Epidermal melanocyte (primary cell): ENCODE measurements at regions not wholly inside any gene's neighbourhood (a gene's known extent, or its start where the extent isn't known, plus 50 kb on each side); places are given as distances from the start of the nearest gene placed in this dataset.

Experiments
- DNase-seq: peaks from one replicate; pipeline ENCODE4 v3.0.0; 2011; ENCODE audit warnings: low spot score; ENCODE audit not compliant: insufficient read length

DNA sequence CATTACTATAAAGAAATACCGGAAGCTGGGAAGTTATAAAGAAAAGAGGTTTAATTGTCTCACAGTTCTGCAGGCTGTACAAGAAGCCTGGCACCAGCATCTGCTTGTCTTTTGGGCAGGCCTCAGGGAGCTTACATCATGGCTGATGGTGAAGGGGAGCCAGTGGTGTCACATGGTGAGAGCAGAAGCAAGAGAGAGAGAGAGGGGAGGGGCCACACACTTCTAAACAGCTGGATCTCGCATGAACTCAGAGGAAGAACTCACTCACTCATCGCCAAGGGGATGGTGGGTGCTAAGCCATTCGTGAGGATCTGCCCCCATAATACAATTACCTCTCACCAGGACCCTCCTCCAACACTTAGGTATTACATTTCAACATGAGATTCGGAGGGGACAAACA lies 51.8 kb upstream of the ANKRD34C start:
- DNase-seq = no peak

DNA sequence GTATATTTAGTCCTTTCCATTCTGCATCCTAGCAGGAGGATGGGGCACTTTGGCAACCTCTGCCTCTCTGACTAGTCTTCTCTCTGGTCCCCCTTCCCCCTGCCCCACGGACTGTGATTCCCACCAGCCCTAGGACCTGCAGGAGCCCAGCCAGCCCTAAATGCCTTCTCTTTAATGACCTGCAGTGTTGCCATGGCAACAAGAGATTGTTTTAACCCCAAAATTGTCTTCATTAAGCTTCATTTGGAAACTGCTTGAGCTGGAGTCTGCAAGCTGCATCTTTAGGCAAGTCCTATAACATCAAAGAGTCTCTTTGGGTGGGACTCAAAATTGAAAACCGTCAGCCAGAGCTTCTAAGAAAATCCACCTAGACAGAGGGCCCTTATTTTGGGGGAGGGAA lies 59.7 kb upstream of the ANKRD34C start:
- no peak for DNase-seq

- DNase-seq = no peak
Measured at GRCh38 chr15:79221696-79222095, 60.8 kb upstream of the ANKRD34C start.

GRCh38 chr15:79219393-79220056 lies 63.0 kb upstream of the ANKRD34C start:
- DNase-seq = no peak

DNA sequence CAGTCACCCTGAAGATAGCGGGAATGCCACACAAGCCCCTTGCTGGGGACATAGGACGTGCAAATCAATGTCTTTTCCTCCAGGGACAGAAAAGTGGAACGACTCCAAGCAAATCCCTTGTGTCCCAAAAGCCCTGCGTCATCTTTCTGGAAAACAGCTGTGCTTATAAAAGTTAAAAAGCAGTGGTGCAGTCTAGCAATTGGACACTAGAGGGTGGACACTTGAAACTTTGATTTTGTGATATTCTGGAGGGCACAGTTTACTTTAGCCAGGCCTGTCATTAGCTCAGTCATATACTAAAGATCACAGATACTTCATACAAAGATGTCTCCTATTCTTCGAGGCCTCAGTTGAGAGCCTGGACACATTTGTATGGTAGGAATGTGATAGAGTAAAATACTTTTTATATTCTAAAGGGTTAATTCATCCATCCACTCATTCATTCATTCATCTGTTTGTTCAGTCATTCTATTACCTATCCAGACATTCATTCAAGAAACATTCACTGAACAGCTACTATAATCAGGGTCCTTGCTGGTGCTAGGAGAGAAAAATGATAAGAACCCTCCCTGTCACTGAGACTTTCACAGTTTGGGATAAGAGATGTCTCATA lies 63.8 kb upstream of the ANKRD34C start:
- no peak for DNase-seq

GRCh38 chr15:79213650-79214049 lies 68.9 kb upstream of the ANKRD34C start:
- DNase-seq = no peak

- DNase-seq = no peak
Measured at GRCh38 chr15:79212589-79213157, 69.8 kb upstream of the ANKRD34C start.

GRCh38 chr15:79211481-79211880 lies 71.0 kb upstream of the ANKRD34C start:
- DNase-seq = no peak

- DNase-seq = no peak
Measured at GRCh38 chr15:79209690-79210089, 72.8 kb upstream of the ANKRD34C start.

DNA sequence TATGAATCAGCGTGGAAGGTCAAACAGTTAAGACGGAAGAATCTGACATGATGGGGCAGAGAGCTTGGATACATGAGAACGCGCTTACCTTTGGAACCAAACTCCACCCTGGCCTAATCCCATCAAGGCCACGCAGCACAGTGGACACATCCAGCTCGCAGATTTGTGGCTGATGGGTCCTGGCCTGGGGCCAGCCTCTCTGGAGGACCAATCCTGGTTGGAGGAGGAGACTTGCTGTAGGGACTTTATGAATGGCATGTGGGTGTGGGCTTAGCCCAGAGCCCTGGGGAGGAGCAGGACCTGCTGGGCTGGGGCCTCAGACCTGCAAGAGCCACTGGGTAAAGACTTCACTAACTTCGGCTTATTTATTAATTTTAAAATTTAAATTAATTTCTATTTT lies 73.4 kb upstream of the ANKRD34C start:
- no peak for DNase-seq

- no peak for DNase-seq
Measured at GRCh38 chr15:79208179-79208578, 74.3 kb upstream of the ANKRD34C start.

DNA sequence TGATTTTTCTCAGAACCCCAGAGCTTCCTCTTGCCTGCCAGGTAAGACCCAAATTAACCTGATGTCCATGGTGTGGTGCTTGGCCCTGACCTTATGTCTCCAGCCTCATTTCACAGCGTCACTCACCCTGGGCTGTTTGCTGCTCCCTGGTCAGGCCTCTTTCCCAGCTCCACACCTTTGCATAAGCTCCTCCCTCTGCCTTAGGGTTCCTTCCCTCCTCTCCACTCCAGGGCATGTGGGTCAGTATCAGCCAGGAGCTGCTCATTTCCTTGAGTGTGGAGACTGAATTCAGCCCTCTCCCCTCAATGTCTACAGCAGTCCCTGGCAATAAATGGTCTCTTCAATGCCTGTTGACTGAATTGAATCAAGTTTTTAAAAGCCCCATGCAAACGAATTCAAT lies 75.6 kb upstream of the ANKRD34C start:
- DNase-seq = no peak

DNA sequence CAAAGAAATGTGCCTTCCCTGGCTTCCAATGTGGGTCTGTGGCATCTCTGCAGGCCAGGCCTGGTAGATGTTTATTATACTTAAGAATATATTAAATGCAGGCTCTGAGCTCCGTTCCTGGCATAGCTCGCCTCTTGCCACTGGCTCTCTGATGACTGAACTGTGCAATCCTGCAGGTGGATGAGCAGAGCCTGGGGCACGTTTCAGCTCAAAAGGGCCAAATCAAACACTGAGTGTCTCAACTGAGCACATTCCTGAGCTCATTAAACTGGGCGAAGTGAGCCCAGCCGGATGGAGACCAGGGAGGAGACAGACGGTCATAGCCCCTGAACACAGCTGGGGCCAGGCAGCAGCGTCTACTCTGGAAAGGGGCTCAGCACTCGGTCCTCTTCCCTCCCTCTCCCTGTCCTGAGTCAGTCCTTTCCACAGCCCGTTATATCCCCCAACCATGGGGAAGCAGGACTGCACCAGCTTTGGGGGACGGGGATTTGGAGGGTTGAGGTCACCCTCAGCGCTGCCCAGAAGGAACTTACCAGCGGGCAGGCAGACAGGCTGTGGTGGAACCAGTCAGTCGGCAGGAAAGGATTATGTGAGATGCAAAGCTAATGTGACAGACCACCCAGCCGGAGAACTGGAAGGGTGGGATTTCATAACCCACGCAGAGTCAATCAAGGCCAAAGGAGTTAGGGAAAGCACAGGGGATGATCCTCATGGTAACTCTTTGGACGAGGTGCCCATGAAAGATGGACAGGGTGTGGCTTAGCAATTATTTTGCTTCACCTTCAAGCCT lies 77.4 kb upstream of the ANKRD34C start:
- DNase-seq = no peak

DNA sequence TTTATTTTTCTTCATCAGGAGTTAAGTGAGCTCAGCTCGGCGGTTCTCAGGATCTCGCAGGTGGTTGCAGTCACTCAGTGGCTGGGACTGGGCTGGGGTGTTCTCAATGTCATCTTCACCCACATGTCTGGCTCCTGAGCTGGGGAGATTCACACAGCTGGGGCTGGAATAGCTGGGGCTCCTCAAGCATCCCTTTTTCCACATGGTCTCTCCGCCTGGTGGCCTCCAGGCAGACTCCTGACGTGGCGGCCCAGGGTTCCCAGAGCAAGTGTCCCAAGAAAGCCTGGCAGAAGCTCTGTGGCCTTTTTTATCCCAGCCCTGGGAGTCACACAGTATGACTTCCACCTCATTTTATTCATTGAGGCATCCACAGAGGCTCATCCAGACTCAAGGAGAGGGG lies 84.1 kb upstream of the ANKRD34C start:
- no peak for DNase-seq

- DNase-seq = no peak
Measured at GRCh38 chr15:79197285-79197684, 85.2 kb upstream of the ANKRD34C start.

- no peak for DNase-seq
Measured at GRCh38 chr15:79195802-79196201, 86.7 kb upstream of the ANKRD34C start.

GRCh38 chr15:79195239-79195638 lies 87.3 kb upstream of the ANKRD34C start:
- no peak for DNase-seq

- DNase-seq = no peak
Measured at GRCh38 chr15:79194386-79194785, 88.1 kb upstream of the ANKRD34C start.

GRCh38 chr15:79193549-79193948 lies 89.0 kb upstream of the ANKRD34C start:
- no peak for DNase-seq

DNA sequence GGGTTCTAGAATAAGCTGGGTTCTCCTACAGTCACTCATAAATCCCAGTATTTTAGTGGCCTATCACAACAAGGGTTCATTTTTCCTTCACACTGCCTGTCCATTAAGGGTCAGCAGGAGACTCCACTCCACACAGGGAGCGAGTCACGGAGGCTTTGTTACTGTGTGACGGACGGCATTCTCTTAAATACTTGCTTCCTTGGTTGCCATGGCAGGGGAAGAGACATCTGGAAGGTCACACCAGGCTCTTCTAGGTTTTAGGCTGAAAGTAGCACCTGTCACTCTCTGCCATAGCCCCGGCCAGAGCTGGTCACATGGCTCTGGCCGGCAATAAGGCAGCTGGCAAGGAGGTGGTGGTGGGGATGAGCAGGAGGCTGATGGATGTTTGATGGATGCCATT lies 89.4 kb upstream of the ANKRD34C start:
- DNase-seq = no peak

- peak; percentile 33 for DNase-seq
Measured at GRCh38 chr15:79192462-79193036, 90.0 kb upstream of the ANKRD34C start.

DNA sequence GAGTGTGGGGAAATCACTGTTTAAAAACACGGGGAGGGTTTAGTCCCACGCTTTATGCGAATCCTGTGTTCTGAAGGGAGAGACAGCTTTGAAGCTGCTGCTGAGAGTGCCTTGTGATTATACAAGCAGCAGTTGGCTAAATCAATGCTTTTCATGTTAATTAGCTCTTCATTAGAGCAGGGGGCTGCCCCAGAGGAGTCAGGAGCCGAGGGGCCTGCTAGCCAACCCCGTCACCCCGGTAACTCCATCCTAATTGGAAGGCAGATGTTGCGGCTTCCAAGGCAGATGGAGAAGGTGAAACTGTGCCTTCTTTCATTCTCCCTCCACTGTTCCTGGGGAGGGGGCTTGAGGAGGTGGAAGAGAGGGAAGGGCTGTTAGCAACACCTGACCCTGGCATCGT lies 92.4 kb upstream of the ANKRD34C start:
- DNase-seq = no peak
